Activated naive CD4-positive, alpha-beta T cell treated with anti-CD3 and anti-CD28 coated beads, Interleukin-2, amount 10 ng/mL, durations not matched to agents 7 days and 5 days (primary cell): ENCODE measurements at regions not wholly inside any gene's neighbourhood (a gene's known extent, or its start where the extent isn't known, plus 50 kb on each side); places are given as distances from the start of the nearest gene placed in this dataset.
"Not testable (repeated sequence)": the region's sequence is repeated elsewhere in the genome, so short reads cannot be mapped to it uniquely, and the experiment has no call there.

Experiments used
- CTCF ChIA-PET: fragments of 350-600 bp; sonication (Branson Sonifier 250); formaldehyde crosslinking; loops from one replicate; lab custom pipeline; 2021; ENCODE audit warnings: antibody characterized with exemption; lab: Charles Lee
- DNase-seq: peaks from one replicate; pipeline ENCODE4 v3.0.0-alpha.2; 2020
- H3K27ac Mint-ChIP-seq: one replicate; pipeline ENCODE4 v1.8.0; 2021; ENCODE audit warnings: mild to moderate bottlenecking, moderate library complexity, mixed read lengths
- H3K27me3 Mint-ChIP-seq: one replicate; pipeline ENCODE4 v1.8.0; 2021; ENCODE audit warnings: mild to moderate bottlenecking, mixed read lengths
- H3K36me3 Mint-ChIP-seq: one replicate; pipeline ENCODE4 v1.8.0; 2021; ENCODE audit warnings: mixed read lengths
- H3K4me1 Mint-ChIP-seq: one replicate; pipeline ENCODE4 v1.8.0; 2021; ENCODE audit warnings: mixed read lengths
- H3K4me3 Mint-ChIP-seq: one replicate; pipeline ENCODE4 v1.8.0; 2021; ENCODE audit warnings: mild to moderate bottlenecking, moderate library complexity, mixed read lengths
- H3K9me3 Mint-ChIP-seq: one replicate; pipeline ENCODE4 v1.8.0; 2021; ENCODE audit warnings: mixed read lengths

- Mint-ChIP-seq H3K9me3 (peaks cover 17% of the 10 kb centered on the region), H3K27me3 (no peaks in the 10 kb centered on the region), H3K4me1 (no peaks in the 10 kb centered on the region), H3K4me3 (no peak overlapping the region), H3K36me3 (no peaks in the 10 kb centered on the region), H3K27ac (no peak overlapping the region)
- DNase-seq, result no peak
- CTCF ChIA-PET, result no interaction called here
These were observed 317.7 kb downstream of the EDEM1 start for GRCh38 chr3:5505163-5505562.

- peaks cover 17% of the 10 kb centered on the region for H3K9me3 Mint-ChIP-seq
- no peaks in the 10 kb centered on the region for H3K27me3 Mint-ChIP-seq
- no peaks in the 10 kb centered on the region for H3K4me1 Mint-ChIP-seq
- H3K27ac Mint-ChIP-seq, result no peak overlapping the region
- H3K4me3 Mint-ChIP-seq, result no peak overlapping the region
- CTCF ChIA-PET, result no interaction called here
- H3K36me3 Mint-ChIP-seq, result no peaks in the 10 kb centered on the region
- no peak for DNase-seq
These were observed 318.5 kb downstream of the EDEM1 start for GRCh38 chr3:5505997-5506396.

- DNase-seq, H3K27me3 Mint-ChIP-seq, H3K4me1 Mint-ChIP-seq, CTCF ChIA-PET, H3K27ac Mint-ChIP-seq, H3K4me3 Mint-ChIP-seq, H3K36me3 Mint-ChIP-seq: not testable (repeated sequence)
- H3K9me3 Mint-ChIP-seq, result peaks cover 24% of the 10 kb centered on the region
These were observed 321.4 kb downstream of the EDEM1 start for GRCh38 chr3:5508860-5509259.

GRCh38 chr3:5510300-5510699 is 322.8 kb downstream of the EDEM1 start:
- CTCF ChIA-PET, result no interaction called here
- H3K27me3 Mint-ChIP-seq, result no peaks in the 10 kb centered on the region
- H3K4me3 Mint-ChIP-seq, result no peak overlapping the region
- no peak overlapping the region for H3K27ac Mint-ChIP-seq
- no peaks in the 10 kb centered on the region for H3K36me3 Mint-ChIP-seq
- no peaks in the 10 kb centered on the region for H3K4me1 Mint-ChIP-seq
- H3K9me3 Mint-ChIP-seq, result peaks cover 27% of the 10 kb centered on the region
- DNase-seq, result no peak

- no peaks in the 10 kb centered on the region for H3K36me3 Mint-ChIP-seq
- DNase-seq, result no peak
- H3K4me1 Mint-ChIP-seq, result no peaks in the 10 kb centered on the region
- CTCF ChIA-PET, result no interaction called here
- H3K9me3 Mint-ChIP-seq, result peaks cover 7% of the 10 kb centered on the region
- H3K4me3 Mint-ChIP-seq, result no peak overlapping the region
- no peaks in the 10 kb centered on the region for H3K27me3 Mint-ChIP-seq
- no peak overlapping the region for H3K27ac Mint-ChIP-seq
These were observed 330.4 kb downstream of the EDEM1 start for GRCh38 chr3:5517921-5518320.

- Mint-ChIP-seq H3K27me3 (no peaks in the 10 kb centered on the region), H3K27ac (no peak overlapping the region), H3K4me3 (no peak overlapping the region), H3K36me3 (no peaks in the 10 kb centered on the region), H3K9me3 (no peaks in the 10 kb centered on the region), H3K4me1 (no peaks in the 10 kb centered on the region)
- DNase-seq, result no peak
- CTCF ChIA-PET, result no interaction called here
These were observed 332.7 kb downstream of the EDEM1 start for GRCh38 chr3:5520237-5520636.

- CTCF ChIA-PET, result no interaction called here
- Mint-ChIP-seq H3K4me1 (no peaks in the 10 kb centered on the region), H3K36me3 (no peaks in the 10 kb centered on the region), H3K9me3 (no peaks in the 10 kb centered on the region), H3K27ac (no peak overlapping the region), H3K27me3 (no peaks in the 10 kb centered on the region), H3K4me3 (no peak overlapping the region)
- no peak for DNase-seq
These were observed 335.6 kb downstream of the EDEM1 start for GRCh38 chr3:5523125-5523524.

- Mint-ChIP-seq H3K27me3 (no peaks in the 10 kb centered on the region), H3K36me3 (no peaks in the 10 kb centered on the region), H3K27ac (no peak overlapping the region), H3K4me3 (no peak overlapping the region), H3K4me1 (no peaks in the 10 kb centered on the region), H3K9me3 (no peaks in the 10 kb centered on the region)
- no peak for DNase-seq
- CTCF ChIA-PET, result no interaction called here
These were observed 343.5 kb downstream of the EDEM1 start for GRCh38 chr3:5531039-5531438.

GRCh38 chr3:5531741-5532290 is 344.3 kb downstream of the EDEM1 start:
- Mint-ChIP-seq H3K27ac (no peak overlapping the region), H3K36me3 (no peaks in the 10 kb centered on the region), H3K9me3 (no peaks in the 10 kb centered on the region), H3K27me3 (no peaks in the 10 kb centered on the region), H3K4me3 (no peak overlapping the region), H3K4me1 (no peaks in the 10 kb centered on the region)
- CTCF ChIA-PET, result no interaction called here
- DNase-seq, result no peak

- Mint-ChIP-seq H3K4me3 (no peak overlapping the region), H3K4me1 (no peaks in the 10 kb centered on the region), H3K36me3 (peaks cover 2% of the 10 kb centered on the region), H3K9me3 (peaks cover 6% of the 10 kb centered on the region), H3K27me3 (no peaks in the 10 kb centered on the region), H3K27ac (no peak overlapping the region)
- CTCF ChIA-PET, result no interaction called here
- no peak for DNase-seq
These were observed 353.0 kb downstream of the EDEM1 start for GRCh38 chr3:5540532-5540931.

- Mint-ChIP-seq H3K27me3 (no peaks in the 10 kb centered on the region), H3K4me3 (no peak overlapping the region), H3K4me1 (no peaks in the 10 kb centered on the region), H3K36me3 (peaks cover 2% of the 10 kb centered on the region), H3K9me3 (peaks cover 9% of the 10 kb centered on the region), H3K27ac (no peak overlapping the region)
- CTCF ChIA-PET, result no interaction called here
- DNase-seq, result no peak
These were observed 355.0 kb downstream of the EDEM1 start for GRCh38 chr3:5542472-5542871.

GRCh38 chr3:5543047-5543446 is 355.5 kb downstream of the EDEM1 start:
- Mint-ChIP-seq H3K27ac (no peak overlapping the region), H3K4me1 (no peaks in the 10 kb centered on the region), H3K4me3 (no peak overlapping the region), H3K27me3 (no peaks in the 10 kb centered on the region), H3K36me3 (peaks cover 2% of the 10 kb centered on the region), H3K9me3 (peaks cover 9% of the 10 kb centered on the region)
- DNase-seq, result no peak
- CTCF ChIA-PET, result no interaction called here

- H3K9me3 Mint-ChIP-seq, result peaks cover 6% of the 10 kb centered on the region
- no peaks in the 10 kb centered on the region for H3K4me1 Mint-ChIP-seq
- H3K27ac Mint-ChIP-seq, result no peak overlapping the region
- H3K36me3 Mint-ChIP-seq, result peaks cover 2% of the 10 kb centered on the region
- no peaks in the 10 kb centered on the region for H3K27me3 Mint-ChIP-seq
- no peak overlapping the region for H3K4me3 Mint-ChIP-seq
- no peak for DNase-seq
- CTCF ChIA-PET, result no interaction called here
These were observed 358.2 kb downstream of the EDEM1 start for GRCh38 chr3:5545719-5546118.

GRCh38 chr3:5553203-5553602 is 365.7 kb downstream of the EDEM1 start:
- CTCF ChIA-PET, result no interaction called here
- no peaks in the 10 kb centered on the region for H3K9me3 Mint-ChIP-seq
- no peak overlapping the region for H3K4me3 Mint-ChIP-seq
- no peaks in the 10 kb centered on the region for H3K4me1 Mint-ChIP-seq
- no peak for DNase-seq
- H3K27me3 Mint-ChIP-seq, result no peaks in the 10 kb centered on the region
- H3K36me3 Mint-ChIP-seq, result no peaks in the 10 kb centered on the region
- no peak overlapping the region for H3K27ac Mint-ChIP-seq

GRCh38 chr3:5554245-5554747 is 366.8 kb downstream of the EDEM1 start:
- Mint-ChIP-seq H3K4me1 (no peaks in the 10 kb centered on the region), H3K27me3 (no peaks in the 10 kb centered on the region), H3K9me3 (no peaks in the 10 kb centered on the region), H3K4me3 (no peak overlapping the region), H3K27ac (no peak overlapping the region), H3K36me3 (no peaks in the 10 kb centered on the region)
- DNase-seq, result no peak
- CTCF ChIA-PET, result no interaction called here

- H3K9me3 Mint-ChIP-seq, result no peaks in the 10 kb centered on the region
- CTCF ChIA-PET, result no interaction called here
These were observed 372.7 kb downstream of the EDEM1 start for GRCh38 chr3:5560199-5560598.

More at GRCh38 chr3:5560199-5560598, 372.7 kb downstream of the EDEM1 start:
- no peak for DNase-seq
- Mint-ChIP-seq H3K36me3 (no peaks in the 10 kb centered on the region), H3K27me3 (no peaks in the 10 kb centered on the region), H3K4me1 (no peaks in the 10 kb centered on the region), H3K4me3 (no peak overlapping the region), H3K27ac (no peak overlapping the region)
